Heart right ventricle (tissue), 16 donors: ENCODE measurements at regions not wholly inside any gene's neighbourhood (a gene's known extent, or its start where the extent isn't known, plus 50 kb on each side); places are given as distances from the start of the nearest gene placed in this dataset.
A peak's percentile ranks its signal among the peaks of the same experiment; 100 is the strongest.

Experiments used
- ATAC-seq, 8 donors: fragments of 200-7000 bp; cut with Tn5 transposase; one replicate each; pipeline ENCODE4 v1.9.1; 2020; ENCODE audit warnings: mild to moderate bottlenecking in 8 of 8, moderate library complexity in 8 of 8, moderate number of reproducible peaks in 1 of 8
- DNase-seq, 2 donors: peaks; one replicate each; pipeline ENCODE4 v3.0.0-alpha.2; 2020
- H3K27ac ChIP-seq, 10 donors: fragments of 200-600 bp; sonication (generic) in 2 of 10; one replicate each; pipeline versions ENCODE4 v1.5.0 to v1.8.0; 2020 to 2022; ENCODE audit warnings: mild to moderate bottlenecking in 3 of 10
- H3K27me3 ChIP-seq, 7 donors: fragments of 200-600 bp; one replicate each; pipeline ENCODE4 v1.8.0; 2021 to 2022; ENCODE audit warnings: mild to moderate bottlenecking in 2 of 7
- H3K36me3 ChIP-seq, 9 donors: fragments of 200-600 bp; sonication (generic) in 1 of 9; one replicate each; pipeline versions ENCODE4 v1.5.0 to v1.8.0; 2020 to 2022; ENCODE audit warnings: mild to moderate bottlenecking in 2 of 9
- H3K4me1 ChIP-seq, 9 donors: fragments of 200-600 bp; sonication (generic) in 1 of 9; one replicate each; pipeline versions ENCODE4 v1.5.0 to v1.8.0; 2020 to 2022; ENCODE audit warnings: mild to moderate bottlenecking in 4 of 9
- H3K4me3 ChIP-seq, 10 donors: fragments of 200-600 bp; sonication (generic) in 2 of 10; one replicate each; pipeline versions ENCODE4 v1.5.0 to v1.8.0; 2020 to 2022; ENCODE audit warnings: mild to moderate bottlenecking in 7 of 10, moderate library complexity in 2 of 10
- H3K9me3 ChIP-seq, 11 donors: fragments of 200-600 bp in 10 of 11; sonication (generic) in 2 of 11; one replicate each; pipeline versions ENCODE4 v1.5.0 to v1.8.0; 2013 to 2022; ENCODE audit warnings: mild to moderate bottlenecking in 2 of 11, control low read depth in 1 of 11, moderate library complexity in 1 of 11
- WGBS, 2 donors: extraction: QIAGEN DNeasy Blood & Tissue Kit; methylation state at CpG; one replicate each; pipeline ENCODE4 v1.1.7; 2013; ENCODE audit warnings: inconsistent platforms in 1 of 2; 5-methylcytosine and 5-hydroxymethylcytosine counted together
- intact Hi-C, 10 donors: fragments of 100-400 bp; cut with DNase I; formaldehyde crosslinking; loops; one replicate each; pipeline versions ENCODE4 v1.11.1 to v1.14.2; 2022
- TF ChIP-seq, protein P1 (sequence below), 9 donors: fragments of 200-600 bp; sonication (generic) in 2 of 9; IDR thresholded peaks; one replicate each; pipeline versions ENCODE4 v1.5.0 to v1.8.0; 2021 to 2022; ENCODE audit warnings: antibody characterized with exemption in 9 of 9, mild to moderate bottlenecking in 5 of 9, moderate library complexity in 1 of 9
- donor health status: Arrhythmogenic right ventricular cardiomyopathy.
- donor health status: ischemic (EF 13 %, LVEDD 7.1; RV severe dilation, severe dysfunction).
- donor health status: healthy with polysubstance abuse.
- donor health status: DM: no; HTN: yes; CAD: no.
- donor health status: DM: no; HTN: no; CAD: no.
- donor health status: ischemic (EF 25% LVEDD 6.9; RV normal size, moderate dysfunction).
- donor health status: ischemic (EF 25% LVEDD 5.7; RV mildly dilated, moderate dysfunction).
- donor health status: healthy.
- donor health status: DM: yes; HTN: yes; CAD: no.
- donor health status: Ischemic cardiomyopathy.
- donor health status: ischemic (EF 35%, LVEDD 5.7; RV mildly dilated, moderate dysfunction).
- donor health status: nonischemic (EF 11% LVEDD 7.7; RV severe dilation, severe dysfunction).
- donor health status: DM: yes; HTN: yes; CAD: no.
- donor health status: PGD.
- donor health status: ischemic (EF 29% LVEDD 5.4; RV normal size, mild dysfunction).
- donor health status: nonischemic (EF 23%, LVEDD 6.1; RV moderate dilation, normal function).

DNA sequence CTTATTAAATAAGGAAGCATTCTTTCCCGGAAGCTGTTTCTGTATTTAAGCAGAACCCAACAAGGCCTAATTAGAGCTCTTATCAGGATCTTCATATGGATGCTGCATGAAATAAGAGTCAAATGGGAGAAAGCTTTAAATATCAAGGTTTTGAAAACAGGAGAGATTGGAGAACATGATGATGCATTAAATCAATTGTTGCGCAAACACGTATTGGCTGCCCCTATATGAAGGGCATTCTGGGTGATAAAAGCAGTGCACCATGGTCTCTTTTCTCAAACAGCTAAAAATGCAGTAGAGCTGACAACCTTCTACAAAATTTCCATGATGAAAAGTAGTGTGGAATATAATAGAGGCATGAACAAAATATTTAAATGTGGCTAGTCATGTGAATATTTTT lies 98.9 kb downstream of the TBXT start:
- Histone ChIP-seq H3K4me1 (no peaks in the 10 kb centered on the region), H3K4me3 (no peak overlapping the region), H3K36me3 (no peaks in the 10 kb centered on the region), H3K27ac (no peak overlapping the region), H3K27me3 (peaks cover 0 to 15% (median 1%) of the 10 kb centered on the region in 7 donors), H3K9me3 (peaks cover 0 to 5% (median 0%) of the 10 kb centered on the region in 11 donors)
- intact Hi-C loops, result no loop called here
- WGBS, 2 donors, result 79 to 81% methylated on average over 3 of the region's 3 CpGs
- ATAC-seq (no peak), DNase-seq (no peak)
- TF ChIP-seq, protein P1, sequence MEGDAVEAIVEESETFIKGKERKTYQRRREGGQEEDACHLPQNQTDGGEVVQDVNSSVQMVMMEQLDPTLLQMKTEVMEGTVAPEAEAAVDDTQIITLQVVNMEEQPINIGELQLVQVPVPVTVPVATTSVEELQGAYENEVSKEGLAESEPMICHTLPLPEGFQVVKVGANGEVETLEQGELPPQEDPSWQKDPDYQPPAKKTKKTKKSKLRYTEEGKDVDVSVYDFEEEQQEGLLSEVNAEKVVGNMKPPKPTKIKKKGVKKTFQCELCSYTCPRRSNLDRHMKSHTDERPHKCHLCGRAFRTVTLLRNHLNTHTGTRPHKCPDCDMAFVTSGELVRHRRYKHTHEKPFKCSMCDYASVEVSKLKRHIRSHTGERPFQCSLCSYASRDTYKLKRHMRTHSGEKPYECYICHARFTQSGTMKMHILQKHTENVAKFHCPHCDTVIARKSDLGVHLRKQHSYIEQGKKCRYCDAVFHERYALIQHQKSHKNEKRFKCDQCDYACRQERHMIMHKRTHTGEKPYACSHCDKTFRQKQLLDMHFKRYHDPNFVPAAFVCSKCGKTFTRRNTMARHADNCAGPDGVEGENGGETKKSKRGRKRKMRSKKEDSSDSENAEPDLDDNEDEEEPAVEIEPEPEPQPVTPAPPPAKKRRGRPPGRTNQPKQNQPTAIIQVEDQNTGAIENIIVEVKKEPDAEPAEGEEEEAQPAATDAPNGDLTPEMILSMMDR (IDR thresholded peaks at IDR 0.05), result no peak

DNA sequence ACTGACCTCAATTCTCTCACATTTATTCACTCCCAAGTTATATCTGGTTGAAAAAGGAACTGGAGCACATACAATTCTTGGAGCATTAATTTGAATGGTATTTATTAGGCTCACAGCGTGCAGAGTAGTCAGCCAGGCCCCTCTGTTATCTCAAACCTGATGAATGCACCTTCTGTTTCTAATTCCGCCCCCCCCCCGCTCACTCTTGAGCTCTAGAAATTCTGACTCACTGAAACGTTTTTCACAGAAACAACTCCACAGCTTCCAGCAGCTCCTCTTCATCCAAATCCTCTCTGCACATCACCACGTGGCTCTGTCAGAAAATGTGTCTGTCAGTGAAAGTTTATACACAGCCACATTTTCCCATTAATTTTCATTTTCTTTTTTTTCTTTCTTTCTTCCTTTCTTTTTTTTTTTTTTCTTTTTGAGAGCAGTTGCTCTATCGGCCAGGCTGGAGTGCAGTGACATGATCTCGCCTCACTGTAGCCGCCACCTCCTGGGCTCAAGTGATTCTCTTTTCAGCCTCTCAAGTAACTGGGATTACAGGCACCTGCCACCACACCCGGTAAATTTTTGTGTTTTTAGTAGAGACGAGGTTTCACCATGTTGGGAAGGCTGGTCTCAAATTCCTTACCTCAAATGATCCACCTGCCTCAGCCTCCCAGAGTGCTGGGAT lies 109.4 kb downstream of the TBXT start:
- TF ChIP-seq, protein P1 (IDR thresholded peaks at IDR 0.05), result no peak
- intact Hi-C loops, result no loop called here
- peaks cover 0 to 10% (median 0%) of the 10 kb centered on the region in 9 donors for H3K4me1 ChIP-seq
- H3K4me3 ChIP-seq, result no peak overlapping the region
- ATAC-seq (peak in 7 of 8 donors; percentile 20 to 83 (median 79)), DNase-seq (peak in 1 of 2 donors; percentile 50)
- peaks cover 0 to 23% (median 7%) of the 10 kb centered on the region in 11 donors for H3K9me3 ChIP-seq
- no peaks in the 10 kb centered on the region for H3K36me3 ChIP-seq
- peak overlapping the region in 3 of 10 donors; percentile 20 to 71 (median 67) for H3K27ac ChIP-seq
- WGBS, 2 donors, result 44 to 49% methylated on average over 10 of the region's 10 CpGs
- peaks cover 0 to 5% (median 0%) of the 10 kb centered on the region in 7 donors for H3K27me3 ChIP-seq

DNA sequence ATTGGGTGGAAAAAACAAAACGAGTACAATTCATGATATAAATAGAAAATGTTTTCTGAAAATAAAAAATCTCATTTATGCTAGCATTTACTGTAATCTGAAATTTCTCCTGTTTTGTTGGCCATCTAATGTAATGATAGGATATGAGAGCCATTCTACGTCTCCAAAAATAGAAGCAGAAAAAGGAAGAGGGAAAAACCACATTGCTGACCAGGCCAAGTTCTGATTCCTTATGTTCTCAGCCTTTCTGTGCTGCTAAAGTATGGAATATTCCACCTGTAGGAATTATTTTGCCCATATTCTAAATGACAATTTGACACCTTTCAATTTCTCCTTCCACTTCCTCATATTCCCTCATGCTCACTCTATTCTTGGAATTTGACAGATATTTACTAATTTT lies 110.2 kb downstream of the TBXT start:
- WGBS, 2 donors, result 49 to 53% methylated on average over 2 of the region's 2 CpGs
- TF ChIP-seq, protein P1 (IDR thresholded peaks at IDR 0.05), result no peak
- H3K9me3 ChIP-seq, result peaks cover 0 to 27% (median 14%) of the 10 kb centered on the region in 11 donors
- no peak overlapping the region for H3K4me3 ChIP-seq
- peaks cover 0 to 10% (median 0%) of the 10 kb centered on the region in 9 donors for H3K4me1 ChIP-seq
- peaks cover 0 to 5% (median 0%) of the 10 kb centered on the region in 7 donors for H3K27me3 ChIP-seq
- H3K27ac ChIP-seq, result peak overlapping the region in 4 of 10 donors; percentile 20 to 71 (median 54)
- peak in 1 of 8 donors; percentile 22 for ATAC-seq
- intact Hi-C loops, result no loop called here
- H3K36me3 ChIP-seq, result no peaks in the 10 kb centered on the region
- no peak for DNase-seq

DNA sequence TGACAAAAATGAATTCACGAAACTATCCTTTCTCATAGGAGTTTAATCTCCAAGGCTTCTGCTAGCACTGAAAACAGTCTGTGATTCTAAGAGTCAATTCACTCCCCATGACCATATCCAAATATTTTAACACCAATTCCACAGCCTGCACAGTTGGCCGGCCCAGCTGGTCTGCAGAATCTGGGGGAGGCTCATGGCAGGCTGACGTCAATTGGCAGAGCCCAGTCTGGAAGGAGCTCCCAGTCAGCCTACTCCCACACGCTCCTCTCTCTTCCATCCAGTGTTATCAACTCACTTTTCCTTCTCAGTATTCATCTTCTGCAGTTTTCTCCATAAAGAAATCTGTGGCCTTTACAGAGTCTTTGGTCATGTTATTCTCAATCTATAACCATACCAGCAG lies 111.0 kb downstream of the TBXT start:
- intact Hi-C loops, result no loop called here
- peak; percentile 60 to 65 for DNase-seq
- H3K27ac ChIP-seq, result peak overlapping the region in 2 of 10 donors; percentile 24 to 67

More for the DNA sequence above, 111.0 kb downstream of the TBXT start:
- Histone ChIP-seq H3K36me3 (no peaks in the 10 kb centered on the region), H3K27me3 (peaks cover 0 to 4% (median 0%) of the 10 kb centered on the region in 7 donors), H3K9me3 (peaks cover 0 to 35% (median 21%) of the 10 kb centered on the region in 11 donors), H3K4me3 (no peak overlapping the region), H3K4me1 (peaks cover 0 to 10% (median 0%) of the 10 kb centered on the region in 9 donors)
- 58 to 80% methylated on average over 4 of the region's 4 CpGs for WGBS, 2 donors
- TF ChIP-seq, protein P1 (IDR thresholded peaks at IDR 0.05), result no peak
- ATAC-seq, result peak in 7 of 8 donors; percentile 89 to 96 (median 93)
